ENCODE measurements at regions not wholly inside any gene's neighbourhood (a gene's known extent, or its start where the extent isn't known, plus 50 kb on each side); places are given as distances from the start of the nearest gene placed in this dataset.

GRCh38 chr16:16857012-16857411 is 478.1 kb downstream of the NPIPA7 start:
- TF ChIP-seq CTCF (IDR thresholded peaks at IDR 0.05) (no peak), POLR2A (IDR thresholded peaks at IDR 0.05) (no peak)
